Lower leg skin (tissue), 3 donors: ENCODE measurements at regions not wholly inside any gene's neighbourhood (a gene's known extent, or its start where the extent isn't known, plus 50 kb on each side); places are given as distances from the start of the nearest gene placed in this dataset.

Source experiments
- CTCF ChIP-seq, 3 donors: fragments of 450-650 bp; IDR thresholded peaks; one replicate each; pipeline ENCODE4 v1.5.1; 2016; ENCODE audit warnings: antibody characterized with exemption in 3 of 3, mild to moderate bottlenecking in 3 of 3, moderate library complexity in 2 of 3
- POLR2A ChIP-seq, 2 donors: fragments of 450-650 bp; IDR thresholded peaks; one replicate each; pipeline ENCODE4 v1.6.1; 2016 to 2017; ENCODE audit warnings: antibody characterized with exemption in 2 of 2, mild to moderate bottlenecking in 1 of 2, moderate library complexity in 1 of 2

GRCh38 chr13:54216221-54216620, 1187.6 kb downstream of the OLFM4 start:
- TF ChIP-seq CTCF (IDR thresholded peaks at IDR 0.05) (no peak), POLR2A (IDR thresholded peaks at IDR 0.05) (no peak)
